ENCODE measurements at regions not wholly inside any gene's neighbourhood (a gene's known extent, or its start where the extent isn't known, plus 50 kb on each side); places are given as distances from the start of the nearest gene placed in this dataset.

DNA sequence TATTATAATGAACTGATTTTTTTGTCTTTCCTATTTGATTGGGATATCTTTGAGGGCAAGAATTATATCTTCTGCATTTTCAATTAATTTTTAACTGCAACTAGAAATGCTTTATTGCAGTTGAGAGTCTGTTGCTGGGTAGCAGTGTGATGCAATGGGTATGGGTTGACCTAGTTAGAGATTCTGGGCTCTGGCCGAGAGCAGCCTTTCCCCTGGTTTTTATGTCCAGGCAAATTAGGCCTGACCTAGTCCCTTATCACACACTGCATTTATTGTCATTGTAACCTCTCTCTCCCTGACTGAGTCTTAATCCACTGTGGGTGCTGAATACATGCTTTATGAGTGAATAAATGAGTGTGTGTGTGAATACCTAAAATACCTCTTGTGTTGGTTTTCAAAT lies 206.4 kb upstream of the PTGFR start:
- no peak overlapping the region for H3K27ac ChIP-seq (ENCODE audit: low read depth, low read length)
- H4K8ac ChIP-seq (ENCODE audit: low read depth, low read length): no peak overlapping the region
- H3K79me1 ChIP-seq (ENCODE audit: low read length): no peaks in the 10 kb centered on the region
- H3K18ac ChIP-seq (ENCODE audit: low read length): no peak overlapping the region
- H3K9ac ChIP-seq (ENCODE audit: low read length): no peak overlapping the region
- H2BK12ac ChIP-seq (ENCODE audit: low read length): no peak overlapping the region
- no peak overlapping the region for H3K4me2 ChIP-seq (ENCODE audit: low read length)
- no peaks in the 10 kb centered on the region for H3K4me1 ChIP-seq (ENCODE audit: control insufficient read depth in 1 of 2, insufficient read depth in 2 of 2, low read length in 2 of 2)
- H3K4ac ChIP-seq (ENCODE audit: low read depth, low read length): no peak overlapping the region
- H4K91ac ChIP-seq (ENCODE audit: low read depth, low read length): no peak overlapping the region
- no peaks in the 10 kb centered on the region for H3K36me3 ChIP-seq (ENCODE audit: control insufficient read depth in 1 of 2, insufficient read depth in 2 of 2, low read length in 2 of 2)
- H2BK5ac ChIP-seq (ENCODE audit: low read depth, low read length, poor library complexity): no peak overlapping the region
- no peak overlapping the region for H2AK5ac ChIP-seq (ENCODE audit: low read length)
- H2BK120ac ChIP-seq (ENCODE audit: insufficient read depth, low read length, poor library complexity): no peak overlapping the region
- no peaks in the 10 kb centered on the region for H3K27me3 ChIP-seq (ENCODE audit: insufficient read depth, low read length)
- H3K14ac ChIP-seq (ENCODE audit: low read length): no peak overlapping the region
- no peaks in the 10 kb centered on the region for H3K9me3 ChIP-seq (ENCODE audit: insufficient read depth, low read depth, low read length)
- H3K79me2 ChIP-seq (ENCODE audit: control insufficient read depth, insufficient read depth, low read length, poor library complexity): no peaks in the 10 kb centered on the region
- no peak overlapping the region for H3K23ac ChIP-seq (ENCODE audit: low read length)
- WGBS (ENCODE audit: extremely low coverage, insufficient coverage, insufficient read length): no CpG with 5 or more reads among the region's 1 CpG
- no peak for DNase-seq
- H2AFZ ChIP-seq (ENCODE audit: insufficient read depth, low read length, poor library complexity): no peak overlapping the region
- H3K4me3 ChIP-seq (ENCODE audit: low read depth, low read length): no peak overlapping the region
- no peak overlapping the region for H4K12ac ChIP-seq (ENCODE audit: low read depth, low read length)

- no CpG with 5 or more reads among the region's 3 CpGs for WGBS (ENCODE audit: extremely low coverage, insufficient coverage, insufficient read length)
- no peak overlapping the region for H4K91ac ChIP-seq (ENCODE audit: low read depth, low read length)
- H3K9ac ChIP-seq (ENCODE audit: low read length): no peak overlapping the region
Observed at GRCh38 chr1:78286686-78287085, 204.1 kb upstream of the PTGFR start.

DNA sequence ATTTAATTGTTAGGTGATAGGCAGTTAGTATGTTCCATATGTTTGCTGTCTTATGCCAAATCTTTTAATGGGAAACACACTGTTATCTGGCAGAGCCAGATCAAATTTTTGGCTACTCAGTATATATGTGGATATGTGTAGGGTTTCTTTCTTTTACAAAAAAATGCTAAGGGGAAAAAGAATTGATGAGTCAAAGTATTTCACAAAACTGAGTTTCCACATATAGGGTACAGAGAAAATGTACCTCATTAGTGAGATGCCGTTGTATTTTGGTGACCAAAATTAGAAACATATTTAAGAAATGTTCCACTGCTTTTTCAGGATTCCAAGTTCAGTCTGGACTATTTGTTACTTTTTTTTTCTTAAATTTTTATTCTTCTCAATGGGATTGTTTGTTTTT lies 201.2 kb upstream of the PTGFR start:
- no peak overlapping the region for H3K18ac ChIP-seq (ENCODE audit: low read length)
- no peak overlapping the region for H3K4ac ChIP-seq (ENCODE audit: low read depth, low read length)
- no peak overlapping the region for H3K27ac ChIP-seq (ENCODE audit: low read depth, low read length)
- no peak overlapping the region for H2AK5ac ChIP-seq (ENCODE audit: low read length)
- H3K4me2 ChIP-seq (ENCODE audit: low read length): no peak overlapping the region
- no peak for DNase-seq
- no peak overlapping the region for H4K8ac ChIP-seq (ENCODE audit: low read depth, low read length)
- H3K9ac ChIP-seq (ENCODE audit: low read length): no peak overlapping the region
- no peak overlapping the region for H2AFZ ChIP-seq (ENCODE audit: insufficient read depth, low read length, poor library complexity)
- WGBS (ENCODE audit: extremely low coverage, insufficient coverage, insufficient read length): no CpG with 5 or more reads among the region's 1 CpG
- no peaks in the 10 kb centered on the region for H3K79me1 ChIP-seq (ENCODE audit: low read length)
- H3K23ac ChIP-seq (ENCODE audit: low read length): no peak overlapping the region
- no peaks in the 10 kb centered on the region for H3K9me3 ChIP-seq (ENCODE audit: insufficient read depth, low read depth, low read length)
- no peak overlapping the region for H4K12ac ChIP-seq (ENCODE audit: low read depth, low read length)
- H3K14ac ChIP-seq (ENCODE audit: low read length): no peak overlapping the region
- no peaks in the 10 kb centered on the region for H3K36me3 ChIP-seq (ENCODE audit: control insufficient read depth in 1 of 2, insufficient read depth in 2 of 2, low read length in 2 of 2)
- no peaks in the 10 kb centered on the region for H3K27me3 ChIP-seq (ENCODE audit: insufficient read depth, low read length)
- H3K79me2 ChIP-seq (ENCODE audit: control insufficient read depth, insufficient read depth, low read length, poor library complexity): no peaks in the 10 kb centered on the region
- no peak overlapping the region for H2BK120ac ChIP-seq (ENCODE audit: insufficient read depth, low read length, poor library complexity)
- H3K4me1 ChIP-seq (ENCODE audit: control insufficient read depth in 1 of 2, insufficient read depth in 2 of 2, low read length in 2 of 2): no peaks in the 10 kb centered on the region
- H4K91ac ChIP-seq (ENCODE audit: low read depth, low read length): no peak overlapping the region
- H2BK12ac ChIP-seq (ENCODE audit: low read length): no peak overlapping the region
- H2BK5ac ChIP-seq (ENCODE audit: low read depth, low read length, poor library complexity): no peak overlapping the region
- H3K4me3 ChIP-seq (ENCODE audit: low read depth, low read length): no peak overlapping the region

More at GRCh38 chr1:78286686-78287085, 204.1 kb upstream of the PTGFR start:
- Histone ChIP-seq H2BK12ac (ENCODE audit: low read length) (no peak overlapping the region), H3K27ac (ENCODE audit: low read depth, low read length) (no peak overlapping the region), H3K79me1 (ENCODE audit: low read length) (no peaks in the 10 kb centered on the region), H3K4me3 (ENCODE audit: low read depth, low read length) (no peak overlapping the region), H4K8ac (ENCODE audit: low read depth, low read length) (no peak overlapping the region), H3K4me2 (ENCODE audit: low read length) (no peak overlapping the region), H2BK120ac (ENCODE audit: insufficient read depth, low read length, poor library complexity) (no peak overlapping the region), H3K4ac (ENCODE audit: low read depth, low read length) (no peak overlapping the region), H2AFZ (ENCODE audit: insufficient read depth, low read length, poor library complexity) (no peak overlapping the region), H4K12ac (ENCODE audit: low read depth, low read length) (no peak overlapping the region), H3K36me3 (ENCODE audit: control insufficient read depth in 1 of 2, insufficient read depth in 2 of 2, low read length in 2 of 2) (no peaks in the 10 kb centered on the region), H3K14ac (ENCODE audit: low read length) (no peak overlapping the region), H3K9me3 (ENCODE audit: insufficient read depth, low read depth, low read length) (no peaks in the 10 kb centered on the region), H2AK5ac (ENCODE audit: low read length) (no peak overlapping the region), H3K4me1 (ENCODE audit: control insufficient read depth in 1 of 2, insufficient read depth in 2 of 2, low read length in 2 of 2) (no peaks in the 10 kb centered on the region), H3K79me2 (ENCODE audit: control insufficient read depth, insufficient read depth, low read length, poor library complexity) (no peaks in the 10 kb centered on the region), H3K27me3 (ENCODE audit: insufficient read depth, low read length) (no peaks in the 10 kb centered on the region), H3K18ac (ENCODE audit: low read length) (no peak overlapping the region), H2BK5ac (ENCODE audit: low read depth, low read length, poor library complexity) (no peak overlapping the region), H3K23ac (ENCODE audit: low read length) (no peak overlapping the region)
- no peak for DNase-seq

- H3K23ac ChIP-seq (ENCODE audit: low read length): no peak overlapping the region
- H3K79me1 ChIP-seq (ENCODE audit: low read length): no peaks in the 10 kb centered on the region
- H3K9ac ChIP-seq (ENCODE audit: low read length): no peak overlapping the region
- H2BK120ac ChIP-seq (ENCODE audit: insufficient read depth, low read length, poor library complexity): no peak overlapping the region
- no CpG with 5 or more reads among the region's 2 CpGs for WGBS (ENCODE audit: extremely low coverage, insufficient coverage, insufficient read length)
- H3K9me3 ChIP-seq (ENCODE audit: insufficient read depth, low read depth, low read length): no peaks in the 10 kb centered on the region
- H4K8ac ChIP-seq (ENCODE audit: low read depth, low read length): no peak overlapping the region
- H4K12ac ChIP-seq (ENCODE audit: low read depth, low read length): no peak overlapping the region
- no peak overlapping the region for H3K18ac ChIP-seq (ENCODE audit: low read length)
- H2AK5ac ChIP-seq (ENCODE audit: low read length): no peak overlapping the region
- H3K4me2 ChIP-seq (ENCODE audit: low read length): no peak overlapping the region
- H3K79me2 ChIP-seq (ENCODE audit: control insufficient read depth, insufficient read depth, low read length, poor library complexity): no peaks in the 10 kb centered on the region
- no peaks in the 10 kb centered on the region for H3K27me3 ChIP-seq (ENCODE audit: insufficient read depth, low read length)
- no peak overlapping the region for H2BK12ac ChIP-seq (ENCODE audit: low read length)
- H2BK5ac ChIP-seq (ENCODE audit: low read depth, low read length, poor library complexity): no peak overlapping the region
- H3K14ac ChIP-seq (ENCODE audit: low read length): no peak overlapping the region
- H4K91ac ChIP-seq (ENCODE audit: low read depth, low read length): no peak overlapping the region
- no peak for DNase-seq
- no peak overlapping the region for H3K4me3 ChIP-seq (ENCODE audit: low read depth, low read length)
- no peaks in the 10 kb centered on the region for H3K36me3 ChIP-seq (ENCODE audit: control insufficient read depth in 1 of 2, insufficient read depth in 2 of 2, low read length in 2 of 2)
- H3K4me1 ChIP-seq (ENCODE audit: control insufficient read depth in 1 of 2, insufficient read depth in 2 of 2, low read length in 2 of 2): no peaks in the 10 kb centered on the region
- H3K27ac ChIP-seq (ENCODE audit: low read depth, low read length): no peak overlapping the region
- H2AFZ ChIP-seq (ENCODE audit: insufficient read depth, low read length, poor library complexity): no peak overlapping the region
- H3K4ac ChIP-seq (ENCODE audit: low read depth, low read length): no peak overlapping the region
Observed at GRCh38 chr1:78291418-78291817, 199.4 kb upstream of the PTGFR start.
